OCI-LY3 (cell line): ENCODE measurements at regions not wholly inside any gene's neighbourhood (a gene's known extent, or its start where the extent isn't known, plus 50 kb on each side); places are given as distances from the start of the nearest gene placed in this dataset.

Experiments
- H2AFZ ChIP-seq: fragments of 200-600, 300-600 bp; shearing (Covaris generic); 2 replicates; pipeline ENCODE4 v1.6.0; 2014; ENCODE audit warnings: antibody characterized with exemption, low read depth, low read length
- H3K27ac ChIP-seq: fragments of 200-600, 300-600 bp; sonication (generic); 2 replicates; pipeline ENCODE4 v1.5.1; 2014; ENCODE audit warnings: mild to moderate bottlenecking, low read length, moderate library complexity, mixed read lengths
- H3K27me3 ChIP-seq: fragments of 200-600, 300-600 bp; sonication (generic); 2 replicates; pipeline ENCODE4 v1.6.1; 2014; ENCODE audit warnings: low read depth, low read length, mixed read lengths
- H3K36me3 ChIP-seq: fragments of 200-600, 300-600 bp; sonication (generic); replicated peaks from 2 replicates; pipeline ENCODE3; 2014; ENCODE audit warnings: low read depth, low read length, mixed read lengths
- H3K4me1 ChIP-seq: fragments of 300-600, 200-600 bp; sonication (generic); 2 replicates; pipeline ENCODE4 v1.6.1; 2014; ENCODE audit warnings: low read length, mixed read lengths
- H3K4me2 ChIP-seq: fragments of 200-600, 300-600 bp; sonication (generic); 2 replicates; pipeline ENCODE4 v1.6.1; 2014; ENCODE audit warnings: low read length, mixed read lengths
- H3K4me3 ChIP-seq: fragments of 300-600, 200-600 bp; sonication (generic); 2 replicates; pipeline ENCODE4 v1.5.1; 2014; ENCODE audit warnings: antibody characterized with exemption, mild to moderate bottlenecking, low read length, moderate library complexity
- H3K79me2 ChIP-seq: fragments of 300-600, 200-600 bp; shearing (Covaris generic); 2 replicates; pipeline ENCODE4 v1.6.1; 2014; ENCODE audit warnings: mild to moderate bottlenecking, low read length, mixed read lengths
- H3K9ac ChIP-seq: fragments of 300-600, 200-600 bp; shearing (Covaris generic); 2 replicates; pipeline ENCODE4 v1.6.0; 2014; ENCODE audit warnings: mild to moderate bottlenecking, low read length, moderate library complexity
- H3K9me3 ChIP-seq: fragments of 200-600, 300-600 bp; shearing (Covaris generic); 2 replicates; pipeline ENCODE4 v1.6.1; 2014; ENCODE audit warnings: low read length, mixed read lengths; ENCODE audit not compliant: insufficient read depth
- H4K20me1 ChIP-seq: fragments of 200-600, 300-600 bp; sonication (generic); 2 replicates; pipeline ENCODE4 v1.6.1; 2016; ENCODE audit warnings: low read length, mixed read lengths; ENCODE audit not compliant: insufficient read depth
- EZH2phosphoT487 ChIP-seq: fragments of 200-600 bp; shearing (Covaris generic); IDR thresholded peaks from 2 replicates; pipeline ENCODE4 v1.6.1; 2018; ENCODE audit warnings: antibody characterized with exemption, mixed run types, low read depth
- TF ChIP-seq, protein P1 (sequence below): fragments of 200-600, 300-600 bp; sonication (generic); IDR thresholded peaks from 2 replicates; pipeline ENCODE4 v1.5.1; 2014; ENCODE audit warnings: antibody characterized with exemption, low read length, low read depth

DNA sequence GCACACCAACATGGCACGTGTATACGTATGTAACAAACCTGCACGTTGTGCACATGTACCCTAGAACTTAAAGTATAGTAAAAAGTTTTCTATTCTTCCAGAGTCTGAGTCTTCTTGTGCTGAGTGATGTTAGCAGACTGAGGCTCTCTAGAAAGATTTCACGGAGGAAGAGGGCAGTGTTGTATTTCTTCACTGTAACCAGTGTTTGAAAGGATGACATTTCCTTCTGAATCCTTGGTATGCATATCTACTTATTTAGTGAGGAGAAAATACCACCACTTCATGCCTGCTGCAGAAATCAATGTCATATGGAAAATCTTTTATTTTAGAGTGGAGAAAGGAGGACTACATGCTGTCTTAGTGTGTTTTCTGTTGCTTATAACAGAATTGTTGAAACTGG, 357.1 kb downstream of the CCDC85A start:
- no peaks in the 10 kb centered on the region for H3K9me3 ChIP-seq
- H3K27me3 ChIP-seq = no peaks in the 10 kb centered on the region
- H3K36me3 ChIP-seq = no peaks in the 10 kb centered on the region
- TF ChIP-seq, protein P1, sequence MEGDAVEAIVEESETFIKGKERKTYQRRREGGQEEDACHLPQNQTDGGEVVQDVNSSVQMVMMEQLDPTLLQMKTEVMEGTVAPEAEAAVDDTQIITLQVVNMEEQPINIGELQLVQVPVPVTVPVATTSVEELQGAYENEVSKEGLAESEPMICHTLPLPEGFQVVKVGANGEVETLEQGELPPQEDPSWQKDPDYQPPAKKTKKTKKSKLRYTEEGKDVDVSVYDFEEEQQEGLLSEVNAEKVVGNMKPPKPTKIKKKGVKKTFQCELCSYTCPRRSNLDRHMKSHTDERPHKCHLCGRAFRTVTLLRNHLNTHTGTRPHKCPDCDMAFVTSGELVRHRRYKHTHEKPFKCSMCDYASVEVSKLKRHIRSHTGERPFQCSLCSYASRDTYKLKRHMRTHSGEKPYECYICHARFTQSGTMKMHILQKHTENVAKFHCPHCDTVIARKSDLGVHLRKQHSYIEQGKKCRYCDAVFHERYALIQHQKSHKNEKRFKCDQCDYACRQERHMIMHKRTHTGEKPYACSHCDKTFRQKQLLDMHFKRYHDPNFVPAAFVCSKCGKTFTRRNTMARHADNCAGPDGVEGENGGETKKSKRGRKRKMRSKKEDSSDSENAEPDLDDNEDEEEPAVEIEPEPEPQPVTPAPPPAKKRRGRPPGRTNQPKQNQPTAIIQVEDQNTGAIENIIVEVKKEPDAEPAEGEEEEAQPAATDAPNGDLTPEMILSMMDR = no peak
- no peak for TF ChIP-seq EZH2phosphoT487
- H2AFZ ChIP-seq = no peak overlapping the region
- no peak overlapping the region for H3K27ac ChIP-seq
- no peaks in the 10 kb centered on the region for H3K4me1 ChIP-seq
- H3K4me3 ChIP-seq = no peak overlapping the region
- no peaks in the 10 kb centered on the region for H4K20me1 ChIP-seq
- no peaks in the 10 kb centered on the region for H3K79me2 ChIP-seq
- no peak overlapping the region for H3K4me2 ChIP-seq
- H3K9ac ChIP-seq = no peak overlapping the region

DNA sequence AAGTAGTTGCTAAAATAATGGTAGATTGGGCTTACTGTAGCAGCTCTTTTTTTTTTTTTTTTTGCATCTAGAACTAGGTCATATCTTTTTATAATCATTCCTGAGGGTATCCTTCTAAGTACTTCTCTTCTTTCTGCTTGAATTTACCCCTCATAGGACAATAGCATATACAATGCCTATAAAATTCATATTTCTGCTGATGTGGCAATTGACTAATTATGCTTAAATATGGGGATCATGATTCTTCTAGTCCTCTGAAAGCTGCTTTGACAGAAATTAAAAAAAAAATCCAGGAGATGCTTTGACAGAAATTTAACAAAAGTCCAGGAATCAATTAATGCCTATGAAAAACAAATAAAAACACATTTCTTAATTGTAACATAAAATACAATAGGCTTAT, 358.4 kb downstream of the CCDC85A start:
- no peaks in the 10 kb centered on the region for H3K27me3 ChIP-seq
- H3K4me3 ChIP-seq = no peak overlapping the region
- H3K4me1 ChIP-seq = no peaks in the 10 kb centered on the region
- H3K9me3 ChIP-seq = no peaks in the 10 kb centered on the region
- H3K4me2 ChIP-seq = no peak overlapping the region
- H3K79me2 ChIP-seq = no peaks in the 10 kb centered on the region
- H2AFZ ChIP-seq = no peak overlapping the region
- TF ChIP-seq, protein P1 = no peak
- no peak for TF ChIP-seq EZH2phosphoT487
- no peaks in the 10 kb centered on the region for H3K36me3 ChIP-seq
- H4K20me1 ChIP-seq = no peaks in the 10 kb centered on the region
- H3K9ac ChIP-seq = no peak overlapping the region
- no peak overlapping the region for H3K27ac ChIP-seq

DNA sequence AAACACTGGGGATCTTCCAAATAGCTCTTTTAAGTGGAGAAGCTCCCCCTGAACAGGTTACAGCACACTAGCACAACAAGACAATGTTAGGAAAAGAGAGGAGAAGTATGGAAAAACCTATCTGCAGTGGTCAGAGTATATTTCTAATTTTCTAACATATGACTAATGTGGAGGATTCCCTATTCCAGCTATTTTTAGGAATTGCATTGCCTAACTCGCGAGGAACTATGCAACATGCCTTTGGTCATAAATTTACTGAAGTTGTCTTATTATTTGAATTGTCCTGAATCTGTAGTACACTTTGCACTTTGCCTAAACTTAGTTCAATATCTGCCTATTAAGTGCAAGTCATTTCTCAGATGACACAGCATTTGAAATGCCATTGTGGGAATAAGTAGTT, 381.4 kb downstream of the CCDC85A start:
- H3K4me1 ChIP-seq = no peaks in the 10 kb centered on the region
- no peak overlapping the region for H3K27ac ChIP-seq
- H3K9me3 ChIP-seq = no peaks in the 10 kb centered on the region
- H4K20me1 ChIP-seq = no peaks in the 10 kb centered on the region
- H3K4me2 ChIP-seq = no peak overlapping the region
- H3K4me3 ChIP-seq = no peak overlapping the region
- no peaks in the 10 kb centered on the region for H3K27me3 ChIP-seq
- no peaks in the 10 kb centered on the region for H3K36me3 ChIP-seq
- no peak overlapping the region for H2AFZ ChIP-seq
- H3K79me2 ChIP-seq = no peaks in the 10 kb centered on the region
- TF ChIP-seq EZH2phosphoT487 = no peak
- TF ChIP-seq, protein P1 = no peak
- no peak overlapping the region for H3K9ac ChIP-seq

DNA sequence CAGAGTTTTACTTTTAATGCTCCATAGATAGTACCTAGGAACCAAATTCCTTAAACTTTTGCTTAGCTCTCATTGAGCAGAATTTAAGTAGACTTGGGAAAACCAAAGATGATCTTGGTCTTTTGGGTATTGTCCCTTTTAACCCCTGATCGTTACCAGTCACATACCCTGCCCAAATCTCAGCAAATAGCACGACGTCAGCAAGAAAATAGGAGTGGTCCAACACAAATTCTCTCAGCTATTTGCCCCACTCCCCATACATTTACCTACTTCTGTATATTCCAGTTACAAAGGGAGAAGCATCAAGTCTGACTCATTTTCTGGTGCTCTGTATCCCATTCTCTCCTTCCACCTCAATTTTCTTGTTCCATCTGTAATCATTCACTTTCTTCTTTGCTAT, 387.3 kb downstream of the CCDC85A start:
- no peaks in the 10 kb centered on the region for H3K36me3 ChIP-seq
- H4K20me1 ChIP-seq = no peaks in the 10 kb centered on the region
- H2AFZ ChIP-seq = no peak overlapping the region
- H3K9ac ChIP-seq = no peak overlapping the region
- H3K79me2 ChIP-seq = no peaks in the 10 kb centered on the region
- H3K27me3 ChIP-seq = no peaks in the 10 kb centered on the region
- TF ChIP-seq EZH2phosphoT487 = no peak
- TF ChIP-seq, protein P1 = no peak
- H3K4me2 ChIP-seq = no peak overlapping the region
- H3K4me1 ChIP-seq = no peaks in the 10 kb centered on the region
- H3K4me3 ChIP-seq = no peak overlapping the region
- H3K9me3 ChIP-seq = peaks cover under 1% of the 10 kb centered on the region; the same call in 1 of the 2 replicates
- no peak overlapping the region for H3K27ac ChIP-seq
